GM23248 (cell line): ENCODE measurements at regions not wholly inside any gene's neighbourhood (a gene's known extent, or its start where the extent isn't known, plus 50 kb on each side); places are given as distances from the start of the nearest gene placed in this dataset.
"Not testable (repeated sequence)": the region's sequence is repeated elsewhere in the genome, so short reads cannot be mapped to it uniquely, and the experiment has no call there.

ENCODE experiments used
- DNase-seq: peaks from one replicate; pipeline ENCODE4 v3.0.0-alpha.2; 2015
- H2AFZ ChIP-seq: fragments of 200-600 bp; sonication (generic); 2 replicates; pipeline ENCODE4 v1.6.1; 2016; ENCODE audit warnings: antibody characterized with exemption
- H3F3A ChIP-seq: fragments of 200-600 bp; sonication (generic); 2 replicates; pipeline ENCODE4 v1.6.1; 2016; ENCODE audit warnings: mild to moderate bottlenecking, antibody characterized with exemption, mixed run types; ENCODE audit not compliant: insufficient read depth
- H3K27ac ChIP-seq: fragments of 200-600 bp; sonication (generic); 2 replicates; pipeline ENCODE4 v1.5.1; 2016; ENCODE audit warnings: mild to moderate bottlenecking
- H3K27me3 ChIP-seq: fragments of 200-600 bp; sonication (generic); replicated peaks from 2 replicates; pipeline ENCODE4 v1.6.1; 2016; ENCODE audit warnings: mild to moderate bottlenecking; ENCODE audit not compliant: insufficient read depth
- H3K36me3 ChIP-seq: fragments of 200-600 bp; sonication (generic); 2 replicates; pipeline ENCODE4 v1.6.1; 2016; ENCODE audit warnings: low read depth, mild to moderate bottlenecking
- H3K4me1 ChIP-seq: fragments of 200-600 bp; sonication (generic); 2 replicates; pipeline ENCODE4 v1.6.1; 2016; ENCODE audit warnings: mild to moderate bottlenecking; ENCODE audit not compliant: insufficient read depth
- H3K4me2 ChIP-seq: fragments of 200-600 bp; sonication (generic); one replicate; pipeline ENCODE4 v1.6.1; 2016; ENCODE audit warnings: mild to moderate bottlenecking; ENCODE audit not compliant: unreplicated experiment
- H3K4me3 ChIP-seq: fragments of 200-600 bp; sonication (generic); 2 replicates; pipeline ENCODE4 v1.5.1; 2016; ENCODE audit warnings: mild to moderate bottlenecking
- H3K79me2 ChIP-seq: fragments of 200-600 bp; sonication (generic); 2 replicates; pipeline ENCODE4 v1.6.1; 2016; ENCODE audit warnings: mild to moderate bottlenecking; ENCODE audit not compliant: insufficient read depth
- H3K9ac ChIP-seq: fragments of 200-600 bp; sonication (generic); 2 replicates; pipeline ENCODE4 v1.6.1; 2016; ENCODE audit warnings: mild to moderate bottlenecking
- H3K9me2 ChIP-seq: fragments of 200-600 bp; sonication (generic); 2 replicates; pipeline ENCODE4 v1.6.1; 2016; ENCODE audit warnings: mixed run types, mild to moderate bottlenecking, moderate library complexity; ENCODE audit not compliant: insufficient read depth
- H3K9me3 ChIP-seq: fragments of 200-600 bp; sonication (generic); one replicate; pipeline ENCODE4 v1.6.1; 2017; ENCODE audit warnings: low read depth
- H4K20me1 ChIP-seq: fragments of 200-600 bp; sonication (generic); 2 replicates; pipeline ENCODE4 v1.6.0; 2016; ENCODE audit not compliant: insufficient read depth
- EZH2 ChIP-seq: fragments of 200-600 bp; sonication (generic); IDR thresholded peaks from 2 replicates; pipeline ENCODE4 v1.6.1; 2018; ENCODE audit warnings: antibody characterized with exemption, mild to moderate bottlenecking; ENCODE audit not compliant: insufficient read depth, poor library complexity, severe bottlenecking
- EZH2phosphoT487 ChIP-seq: fragments of 200-600 bp; sonication (generic); IDR thresholded peaks from 2 replicates; pipeline ENCODE4 v1.6.1; 2018; ENCODE audit warnings: antibody characterized with exemption, moderate library complexity, mild to moderate bottlenecking, low read depth; ENCODE audit not compliant: insufficient read depth
- WGBS, 2 experiments: methylation state at CpG; one replicate each; pipeline ENCODE4 v1.1.6; 2015 to 2017; ENCODE audit warnings: low lambda C conversion rate in 2 of 2, low coverage in 1 of 2; ENCODE audit errors: missing lambda C conversion rate in 2 of 2; 5-methylcytosine and 5-hydroxymethylcytosine counted together
- in situ Hi-C: fragments of 300-500 bp; cut with MboI; formaldehyde crosslinking; loops from 2 replicates; pipeline ENCODE4 v1.15.0; 2020

DNA sequence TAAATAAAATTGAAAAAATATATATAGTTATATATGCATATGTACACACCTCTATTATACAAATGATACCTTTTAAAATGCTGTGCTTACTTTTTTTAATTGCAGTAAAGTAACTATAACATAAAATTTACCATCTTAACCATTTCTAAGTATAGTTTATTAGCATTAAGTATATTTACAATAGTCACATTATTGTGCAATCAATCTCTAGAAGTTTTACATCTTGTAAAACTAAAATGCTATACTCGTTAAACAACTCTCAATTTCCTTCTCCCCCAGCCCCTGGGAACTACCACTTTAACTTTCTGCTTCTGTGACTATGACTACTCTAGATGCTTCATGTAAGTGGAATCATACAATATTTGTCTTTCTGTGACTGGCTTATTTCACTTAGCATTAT lies 146.7 kb upstream of the DST start:
- H3K4me3 ChIP-seq: no peak overlapping the region
- TF ChIP-seq EZH2phosphoT487: no peak
- no peak for TF ChIP-seq EZH2
- H4K20me1 ChIP-seq: peaks cover 8% of the 10 kb centered on the region; the same call in 1 of the 2 replicates
- peaks cover 33% of the 10 kb centered on the region for H3K4me1 ChIP-seq
- no peak overlapping the region for H2AFZ ChIP-seq
- H3K27me3 ChIP-seq: no peaks in the 10 kb centered on the region
- H3K4me2 ChIP-seq: no peak overlapping the region
- peaks cover 100% of the 10 kb centered on the region for H3K79me2 ChIP-seq
- WGBS, 2 experiments: 96% methylated on average over 1 of the region's 1 CpG
- no peaks in the 10 kb centered on the region for H3K36me3 ChIP-seq
- H3F3A ChIP-seq: peaks cover 41% of the 10 kb centered on the region
- in situ Hi-C loops: no loop called here
- no peak overlapping the region for H3K9ac ChIP-seq
- no peak for DNase-seq
- no peaks in the 10 kb centered on the region for H3K9me2 ChIP-seq
- no peaks in the 10 kb centered on the region for H3K9me3 ChIP-seq
- no peak overlapping the region for H3K27ac ChIP-seq

DNA sequence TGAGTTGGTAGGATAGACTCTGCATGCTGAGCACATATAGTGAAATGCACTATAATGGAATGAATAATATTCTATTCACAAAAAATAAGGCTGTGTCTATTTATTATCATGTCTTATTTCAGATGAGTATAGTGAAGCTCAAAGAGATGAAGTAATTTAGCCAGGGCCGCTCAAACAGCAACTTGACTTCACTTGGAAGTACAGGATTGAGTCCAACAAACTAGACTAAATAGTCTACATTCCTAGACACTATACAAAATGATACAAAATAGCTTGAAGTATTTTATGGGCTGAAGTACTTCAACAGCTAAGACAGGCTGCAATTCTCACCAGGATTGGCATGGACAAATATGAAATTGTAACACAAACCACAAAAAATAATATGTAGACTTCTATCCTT lies 144.5 kb upstream of the DST start:
- TF ChIP-seq EZH2phosphoT487 (no peak), EZH2 (no peak)
- no peak overlapping the region for H3K4me2 ChIP-seq
- H3K4me1 ChIP-seq: peaks cover 25% of the 10 kb centered on the region
- whole genome bisulfite sequencing, 2 experiments: 85 to 95% methylated on average over 1 of the region's 1 CpG
- in situ Hi-C loops: no loop called here
- no peak overlapping the region for H2AFZ ChIP-seq
- H3K36me3 ChIP-seq: no peaks in the 10 kb centered on the region
- peaks cover 93% of the 10 kb centered on the region for H3K79me2 ChIP-seq
- H3K9ac ChIP-seq: no peak overlapping the region
- no peaks in the 10 kb centered on the region for H3K27me3 ChIP-seq
- DNase-seq: no peak
- H3K4me3 ChIP-seq: no peak overlapping the region
- peaks cover 29% of the 10 kb centered on the region; the same call in 1 of the 2 replicates for H3F3A ChIP-seq
- no peaks in the 10 kb centered on the region for H3K9me2 ChIP-seq
- H4K20me1 ChIP-seq: peaks cover 4% of the 10 kb centered on the region; the same call in 1 of the 2 replicates
- no peaks in the 10 kb centered on the region for H3K9me3 ChIP-seq
- no peak overlapping the region for H3K27ac ChIP-seq

DNA sequence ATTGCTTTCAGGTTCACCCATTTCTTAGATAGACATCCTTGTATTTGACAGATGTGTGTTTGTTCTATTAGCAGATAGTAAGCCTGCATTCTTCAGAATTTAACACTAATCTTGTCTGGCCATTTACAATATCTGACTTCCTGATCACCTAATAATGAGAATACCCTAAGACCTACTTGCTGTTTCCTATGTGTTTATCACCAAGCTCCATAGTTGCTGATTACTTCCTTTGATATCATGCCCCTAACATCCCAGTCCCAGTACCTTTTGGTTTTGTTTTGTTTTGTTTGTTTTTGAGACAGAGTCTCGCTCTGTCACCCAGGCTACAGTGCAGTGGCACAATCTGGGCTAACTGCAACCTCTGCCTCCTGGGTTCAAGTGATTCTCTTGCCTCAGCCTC lies 143.6 kb upstream of the DST start:
- no peak overlapping the region for H3K9ac ChIP-seq
- H3F3A ChIP-seq: peaks cover 29% of the 10 kb centered on the region; the same call in 1 of the 2 replicates
- no peaks in the 10 kb centered on the region for H3K9me2 ChIP-seq
- no peak overlapping the region for H2AFZ ChIP-seq
- H3K4me1 ChIP-seq: peaks cover 25% of the 10 kb centered on the region
- H3K27me3 ChIP-seq: no peaks in the 10 kb centered on the region
- no peaks in the 10 kb centered on the region for H3K9me3 ChIP-seq
- H3K4me2 ChIP-seq: no peak overlapping the region
- H3K27ac ChIP-seq: no peak overlapping the region
- in situ Hi-C loops: no loop called here
- 100% methylated on average over 1 of the region's 1 CpG for WGBS, 2 experiments
- H3K36me3 ChIP-seq: no peaks in the 10 kb centered on the region
- H3K4me3 ChIP-seq: no peak overlapping the region
- H3K79me2 ChIP-seq: peaks cover 84% of the 10 kb centered on the region
- no peak for DNase-seq
- TF ChIP-seq EZH2 (no peak), EZH2phosphoT487 (no peak)
- H4K20me1 ChIP-seq: peaks cover 4% of the 10 kb centered on the region; the same call in 1 of the 2 replicates

DNA sequence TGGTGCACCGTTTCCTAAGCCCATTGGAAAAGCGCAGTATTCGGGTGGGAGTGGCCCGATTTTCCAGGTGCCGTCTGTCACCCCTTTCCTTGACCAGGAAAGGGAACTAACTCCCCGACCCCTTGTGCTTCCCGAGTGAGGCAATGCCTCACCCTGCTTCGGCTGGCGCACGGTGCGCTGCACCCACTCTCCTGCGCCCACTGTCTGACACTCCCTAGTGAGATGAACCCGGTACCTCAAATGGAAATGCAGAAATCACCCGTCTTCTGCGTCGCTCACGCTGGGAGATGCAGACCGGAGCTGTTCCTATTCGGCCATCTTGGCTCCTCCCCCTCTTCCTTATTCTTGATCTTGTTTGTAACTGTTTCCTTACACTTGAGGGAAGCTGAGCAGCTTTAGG lies 142.8 kb upstream of the DST start:
- peaks cover 29% of the 10 kb centered on the region; the same call in 1 of the 2 replicates for H3F3A ChIP-seq
- DNase-seq, in situ Hi-C loops, H3K27me3 ChIP-seq, H3K36me3 ChIP-seq, H3K4me2 ChIP-seq, H3K9me3 ChIP-seq, H3K27ac ChIP-seq, H3K9ac ChIP-seq, H4K20me1 ChIP-seq, H3K9me2 ChIP-seq, H2AFZ ChIP-seq, H3K4me3 ChIP-seq: not testable (repeated sequence)
- peaks cover 83% of the 10 kb centered on the region for H3K79me2 ChIP-seq
- 96% methylated on average over 16 to 19 of the region's 19 CpGs for WGBS, 2 experiments
- peaks cover 25% of the 10 kb centered on the region for H3K4me1 ChIP-seq

DNA sequence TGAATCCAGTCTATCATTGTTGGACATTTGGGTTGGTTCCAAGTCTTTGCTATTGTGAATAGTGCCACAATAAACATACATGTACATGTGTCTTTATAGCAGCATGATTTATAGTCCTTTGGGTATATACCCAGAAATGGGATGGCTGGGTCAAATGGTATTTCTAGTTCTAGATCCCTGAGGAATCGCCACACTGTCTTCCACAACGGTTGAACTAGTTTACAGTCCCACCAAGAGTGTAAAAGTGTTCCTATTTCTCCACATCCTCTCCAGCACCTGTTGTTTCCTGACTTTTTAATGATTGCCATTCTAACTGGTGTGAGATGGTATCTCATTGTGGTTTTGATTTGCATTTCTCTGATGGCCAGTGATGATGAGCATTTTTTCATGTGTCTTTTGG lies 137.4 kb upstream of the DST start:
- H3K9me2 ChIP-seq, H4K20me1 ChIP-seq, H3K27ac ChIP-seq, H3K4me1 ChIP-seq, in situ Hi-C loops, H3K9me3 ChIP-seq, H3K27me3 ChIP-seq, H3K36me3 ChIP-seq, H3K9ac ChIP-seq, H3K4me3 ChIP-seq, H3K4me2 ChIP-seq, H2AFZ ChIP-seq, DNase-seq: not testable (repeated sequence)
- Histone ChIP-seq H3K79me2 (peaks cover 79% of the 10 kb centered on the region), H3F3A (peaks cover 16% of the 10 kb centered on the region)
- 90 to 100% methylated on average over 2 of the region's 2 CpGs for WGBS, 2 experiments

DNA sequence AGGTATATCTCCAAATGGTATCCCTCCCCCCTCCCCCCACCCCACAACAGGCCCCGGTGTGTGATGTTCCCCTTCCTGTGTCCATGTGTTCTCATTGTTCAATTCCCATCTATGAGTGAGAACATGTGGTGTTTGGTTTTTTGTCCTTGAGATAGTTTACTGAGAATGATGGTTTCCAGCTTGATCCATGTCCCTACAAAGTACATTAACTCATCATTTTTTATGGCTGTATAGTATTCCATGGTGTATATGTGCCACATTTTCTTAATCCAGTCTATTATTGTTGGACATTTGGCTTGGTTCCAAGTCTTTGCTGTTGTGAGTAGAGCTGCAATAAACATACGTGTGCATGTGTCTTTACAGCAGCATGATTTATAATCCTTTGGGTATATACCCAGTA lies 135.8 kb upstream of the DST start:
- H3K79me2 ChIP-seq: peaks cover 79% of the 10 kb centered on the region
- H3K4me3 ChIP-seq, H3K27ac ChIP-seq, H3K36me3 ChIP-seq, H3K9me2 ChIP-seq, H3K9me3 ChIP-seq, H3K9ac ChIP-seq, H2AFZ ChIP-seq, H3K4me1 ChIP-seq, H4K20me1 ChIP-seq, DNase-seq, H3K27me3 ChIP-seq, in situ Hi-C loops, H3K4me2 ChIP-seq: not testable (repeated sequence)
- H3F3A ChIP-seq: peaks cover 28% of the 10 kb centered on the region
- 97 to 100% methylated on average over 2 of the region's 2 CpGs for WGBS, 2 experiments
